H7 (cell line): ENCODE measurements at regions not wholly inside any gene's neighbourhood (a gene's known extent, or its start where the extent isn't known, plus 50 kb on each side); places are given as distances from the start of the nearest gene placed in this dataset.

Experiments used
- DNase-seq: peaks from one replicate; pipeline ENCODE4 v3.0.0; 2012
- H3K27me3 ChIP-seq: 2 replicates; pipeline ENCODE4 v1.6.0; 2011; ENCODE audit warnings: mild to moderate bottlenecking, low read length; ENCODE audit not compliant: control insufficient read depth, insufficient read depth
- H3K36me3 ChIP-seq: replicated peaks from 2 replicates; pipeline ENCODE4 v1.5.1; 2011; ENCODE audit warnings: low read length; ENCODE audit not compliant: control insufficient read depth, insufficient read depth
- H3K4me3 ChIP-seq: 2 replicates; pipeline ENCODE4 v1.5.1; 2011; ENCODE audit warnings: low read depth, mild to moderate bottlenecking, control low read depth, low read length, moderate library complexity; ENCODE audit not compliant: insufficient read depth

DNA sequence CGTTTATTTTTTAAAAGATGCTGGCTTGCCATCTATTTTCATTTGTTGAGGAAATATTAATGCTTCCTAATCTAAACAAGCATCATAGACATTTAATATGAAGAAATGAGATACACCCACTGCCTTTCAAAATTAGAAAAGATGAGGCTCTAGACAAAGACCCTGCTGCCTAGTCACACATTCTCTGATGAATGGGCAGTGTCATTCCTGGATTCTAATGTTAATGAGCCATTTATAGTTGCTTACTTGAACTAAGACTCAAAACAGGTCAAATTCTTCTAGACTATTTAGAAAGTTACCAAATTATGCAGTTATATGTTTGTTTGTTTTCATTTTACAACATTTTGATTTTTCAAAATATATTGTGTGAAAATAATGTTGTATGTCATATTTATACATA, 237.6 kb downstream of the CDH7 start:
- no peak for DNase-seq
- Histone ChIP-seq H3K27me3 (no peaks in the 10 kb centered on the region), H3K4me3 (no peak overlapping the region), H3K36me3 (no peaks in the 10 kb centered on the region)

DNA sequence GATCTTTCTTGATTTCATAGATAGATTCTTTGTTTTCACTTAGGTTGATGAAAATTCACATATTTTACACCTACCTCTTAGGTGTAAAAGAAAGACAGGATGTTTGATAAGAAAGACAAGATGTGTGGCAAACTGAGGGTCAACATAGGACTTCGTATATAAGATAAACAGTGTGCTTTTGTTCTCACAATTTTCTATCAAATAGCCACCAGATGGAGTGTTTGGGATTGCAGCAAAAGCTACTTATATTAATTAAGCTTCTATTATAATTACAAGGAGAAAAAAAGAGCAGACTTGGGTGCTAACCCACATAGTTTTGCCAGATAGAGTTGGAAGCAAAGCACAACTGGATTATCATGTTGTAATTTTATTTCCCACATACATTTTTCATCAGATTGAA, 232.9 kb downstream of the CDH7 start:
- no peak for DNase-seq

DNA sequence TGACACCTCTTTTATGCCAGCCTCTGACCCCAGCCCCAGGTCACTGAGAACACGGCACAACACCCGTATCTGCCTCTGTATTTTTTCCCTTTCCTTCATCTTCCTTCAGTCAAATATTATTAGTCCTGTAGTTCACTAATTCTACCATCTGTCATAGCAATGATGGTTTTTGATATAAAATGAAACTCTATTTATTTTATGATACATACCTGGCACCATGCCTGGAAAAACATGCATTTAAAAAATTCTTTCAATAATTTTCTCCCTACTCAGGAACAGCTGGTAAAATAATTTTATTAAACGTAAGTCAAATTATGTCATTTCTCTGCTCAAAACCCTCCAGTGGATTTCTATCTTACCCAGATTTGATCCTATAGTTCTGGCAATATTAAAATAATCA, 224.7 kb downstream of the CDH7 start:
- no peak for DNase-seq
- no peak overlapping the region for H3K4me3 ChIP-seq
- no peaks in the 10 kb centered on the region for H3K36me3 ChIP-seq
- no peaks in the 10 kb centered on the region for H3K27me3 ChIP-seq

More for the DNA sequence above, 232.9 kb downstream of the CDH7 start:
- Histone ChIP-seq H3K27me3 (no peaks in the 10 kb centered on the region), H3K4me3 (no peak overlapping the region), H3K36me3 (no peaks in the 10 kb centered on the region)

DNA sequence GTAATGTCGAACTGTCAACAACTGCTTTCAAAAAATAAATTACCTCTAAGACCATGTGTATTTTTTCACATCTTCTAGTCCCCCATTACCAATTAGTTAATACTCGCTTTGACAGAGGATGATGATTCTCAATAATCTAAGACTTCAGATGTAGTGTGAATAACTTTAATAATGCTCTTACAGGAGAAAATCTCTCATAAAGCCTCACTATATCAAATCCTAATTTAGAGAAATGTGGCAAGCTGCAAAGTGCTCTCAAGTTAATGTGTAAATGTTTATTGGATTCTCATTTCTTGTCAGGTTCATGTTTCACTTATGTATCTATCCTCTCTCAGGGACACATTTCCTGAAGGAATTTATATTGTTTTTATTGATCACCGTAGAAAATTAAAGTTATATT, 223.9 kb downstream of the CDH7 start:
- Histone ChIP-seq H3K27me3 (no peaks in the 10 kb centered on the region), H3K36me3 (no peaks in the 10 kb centered on the region), H3K4me3 (no peak overlapping the region)
- no peak for DNase-seq

DNA sequence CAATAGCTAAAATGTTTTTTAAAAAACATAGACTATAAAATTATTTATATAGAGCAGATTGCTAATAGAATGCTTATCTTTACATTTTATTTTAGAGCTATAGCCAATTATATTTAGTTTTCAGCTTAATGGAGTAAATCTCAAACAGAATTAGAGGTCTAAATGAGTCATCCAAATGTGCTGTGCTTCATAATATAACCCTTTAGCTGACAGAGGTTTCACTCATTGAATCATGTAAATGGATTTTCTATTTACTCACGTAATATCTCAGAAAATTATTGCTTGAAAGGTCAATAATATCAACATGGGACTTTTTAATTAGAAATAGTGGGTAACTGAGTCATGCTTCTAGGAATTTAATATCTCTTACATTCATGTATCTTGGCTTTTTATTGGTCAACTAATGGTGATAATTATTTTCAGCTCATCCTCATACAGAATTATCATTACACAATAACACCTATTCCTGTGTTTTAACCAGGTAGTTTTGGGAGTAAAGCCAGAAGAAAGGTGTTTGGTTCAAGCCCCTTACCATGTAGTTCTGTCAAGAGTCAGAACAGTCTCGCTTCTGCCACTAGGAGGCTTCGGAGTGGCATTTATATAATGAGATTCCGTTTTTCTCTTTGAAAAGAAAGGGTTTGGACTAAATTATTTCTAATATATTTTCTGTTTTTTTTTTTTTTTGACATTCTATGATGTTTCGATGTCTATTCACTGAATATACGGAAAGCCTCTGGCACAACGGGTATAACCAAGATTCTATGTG, 217.6 kb downstream of the CDH7 start:
- no peaks in the 10 kb centered on the region for H3K36me3 ChIP-seq
- H3K27me3 ChIP-seq: no peaks in the 10 kb centered on the region
- DNase-seq: no peak
- H3K4me3 ChIP-seq: no peak overlapping the region

DNA sequence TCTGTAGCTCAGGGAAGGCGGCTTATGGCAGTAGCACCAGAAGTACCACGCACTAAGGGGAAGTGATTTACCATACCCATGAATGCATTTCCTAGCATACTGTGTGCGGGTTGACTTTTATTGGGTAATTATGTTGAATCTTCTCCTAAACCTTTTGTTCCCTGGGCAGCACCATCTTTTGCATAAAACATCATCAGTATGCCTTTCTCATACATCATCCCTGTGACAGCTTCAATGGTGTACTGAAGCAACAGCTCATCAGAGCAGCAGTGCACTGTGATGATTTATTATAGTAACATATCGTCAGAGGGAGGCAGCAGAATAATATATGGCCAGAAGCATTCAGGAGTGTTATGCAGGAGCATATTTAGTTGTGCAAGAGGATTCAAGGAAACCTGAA, 204.9 kb downstream of the CDH7 start:
- Histone ChIP-seq H3K4me3 (no peak overlapping the region), H3K36me3 (no peaks in the 10 kb centered on the region), H3K27me3 (no peaks in the 10 kb centered on the region; the same call in 1 of the 2 replicates)
- no peak for DNase-seq

DNA sequence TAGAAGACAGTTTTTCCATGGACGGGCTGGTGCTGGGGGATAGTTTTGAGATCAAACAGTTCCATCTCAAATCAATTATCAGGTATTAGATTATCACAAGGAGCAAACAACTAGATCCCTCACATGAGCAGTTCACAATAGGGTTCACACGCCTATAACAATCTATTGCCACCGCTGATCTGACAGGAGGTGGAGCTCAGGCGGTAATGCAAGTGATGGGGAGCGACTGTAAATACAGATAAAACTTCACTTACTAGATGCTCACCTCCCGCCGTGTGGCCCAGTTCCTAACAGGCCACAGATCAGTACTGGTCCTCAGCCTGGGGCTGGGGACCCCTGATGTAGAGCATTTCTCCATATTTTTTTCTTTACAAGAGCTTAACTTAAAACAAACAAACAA, 203.6 kb downstream of the CDH7 start:
- no peak for DNase-seq
- H3K36me3 ChIP-seq: no peaks in the 10 kb centered on the region
- no peak overlapping the region for H3K4me3 ChIP-seq
- H3K27me3 ChIP-seq: no peaks in the 10 kb centered on the region; the same call in 1 of the 2 replicates

DNA sequence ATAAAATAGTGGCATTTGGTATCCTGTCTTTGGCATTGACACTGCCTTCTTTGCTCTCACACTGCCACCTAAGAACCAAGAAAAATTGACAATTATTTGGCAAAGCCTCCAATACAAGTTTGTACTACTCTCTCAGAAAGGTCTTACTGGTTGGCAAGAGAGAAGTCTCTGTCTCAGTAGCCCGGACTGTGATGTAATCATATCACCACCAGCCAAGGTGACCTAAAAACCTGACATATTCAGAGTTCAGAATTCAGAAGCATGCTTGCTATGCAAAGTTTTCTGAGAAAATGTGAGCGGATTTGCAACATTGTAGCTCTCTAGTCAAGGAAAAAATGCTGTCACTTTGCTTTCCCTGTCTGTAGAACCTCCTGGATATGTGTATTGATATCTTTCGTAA, 196.0 kb downstream of the CDH7 start:
- Histone ChIP-seq H3K4me3 (no peak overlapping the region), H3K27me3 (no peaks in the 10 kb centered on the region), H3K36me3 (no peaks in the 10 kb centered on the region)
- no peak for DNase-seq

DNA sequence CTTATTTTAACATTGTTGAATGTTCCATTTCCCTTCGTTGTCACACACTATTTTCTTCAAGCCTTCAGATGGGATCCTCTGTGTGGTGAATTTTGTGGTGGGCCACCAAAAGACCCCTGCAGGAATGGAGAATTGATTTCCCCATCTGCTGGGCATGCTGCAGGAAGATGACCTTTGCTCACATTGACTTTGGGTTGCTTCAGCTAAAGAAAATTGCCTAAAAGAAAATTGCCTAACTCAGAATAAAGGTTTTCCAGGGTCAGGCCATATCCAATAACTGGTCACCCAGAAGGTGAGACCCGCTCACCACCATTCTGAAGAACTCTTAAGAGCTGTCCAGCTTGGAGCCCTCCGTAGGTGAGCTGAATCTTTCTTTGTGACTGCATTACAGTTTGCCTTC, 192.5 kb downstream of the CDH7 start:
- no peaks in the 10 kb centered on the region for H3K36me3 ChIP-seq
- H3K4me3 ChIP-seq: no peak overlapping the region
- DNase-seq: no peak
- no peaks in the 10 kb centered on the region for H3K27me3 ChIP-seq

DNA sequence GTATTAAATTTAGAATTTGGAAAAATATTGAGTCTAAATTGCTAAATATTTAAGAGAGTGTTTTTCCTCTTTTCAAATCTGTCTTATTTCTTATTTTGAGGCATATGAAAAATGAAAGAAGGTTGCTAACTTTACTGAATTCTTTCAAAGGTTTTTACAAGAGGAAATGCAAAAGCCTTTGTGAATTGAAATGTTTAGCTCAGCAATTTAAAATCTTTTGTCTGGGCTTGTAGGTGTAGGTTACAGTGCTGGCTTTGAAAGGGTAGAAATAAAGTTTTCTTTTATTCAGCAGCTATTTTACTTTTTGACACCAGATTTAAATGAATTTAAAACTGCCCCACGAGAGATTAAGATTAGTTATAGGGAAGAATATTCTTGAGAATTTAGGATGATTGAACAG, 192.0 kb downstream of the CDH7 start:
- DNase-seq: no peak
- H3K4me3 ChIP-seq: no peak overlapping the region
- no peaks in the 10 kb centered on the region for H3K36me3 ChIP-seq
- H3K27me3 ChIP-seq: no peaks in the 10 kb centered on the region

DNA sequence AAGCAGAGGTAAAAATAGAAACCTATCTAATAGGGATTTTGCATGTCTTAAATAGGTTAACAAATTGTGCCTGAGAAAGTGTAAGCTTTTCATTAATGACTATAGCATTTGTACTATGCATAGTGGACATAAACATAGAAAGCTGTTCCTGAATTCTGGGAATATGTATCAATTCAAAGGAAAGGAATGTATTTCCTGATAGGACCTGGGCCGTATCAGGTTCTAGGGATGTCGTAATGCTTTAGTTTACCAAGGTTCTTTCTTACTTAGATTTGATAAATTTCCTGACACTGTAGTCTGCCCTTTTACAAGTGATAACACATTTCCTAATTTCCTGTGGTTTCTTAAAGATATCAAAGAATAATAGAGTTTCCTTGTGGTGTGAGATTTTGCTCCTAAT, 191.3 kb downstream of the CDH7 start:
- Histone ChIP-seq H3K27me3 (no peaks in the 10 kb centered on the region), H3K36me3 (no peaks in the 10 kb centered on the region), H3K4me3 (no peak overlapping the region)
- no peak for DNase-seq

DNA sequence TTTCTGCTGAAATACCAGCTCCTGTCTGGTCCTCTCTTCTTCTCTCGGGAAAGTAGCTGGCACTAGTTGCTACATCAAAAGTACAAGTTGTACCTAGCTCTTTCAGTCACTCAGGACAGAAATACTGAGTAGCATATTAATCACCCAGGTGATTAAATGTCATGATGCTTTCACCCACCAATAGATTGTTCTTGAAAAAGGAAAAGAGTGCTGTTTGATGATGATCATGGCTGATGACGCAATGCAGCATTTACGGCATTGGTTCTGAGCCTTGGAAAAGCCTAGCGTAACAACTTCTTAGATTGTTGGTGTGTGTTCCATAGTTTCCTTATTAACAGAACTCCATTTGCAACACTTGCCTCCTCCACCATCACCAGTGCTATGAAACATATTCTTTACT, 190.7 kb downstream of the CDH7 start:
- no peak for DNase-seq

More for the DNA sequence above, 190.7 kb downstream of the CDH7 start:
- Histone ChIP-seq H3K36me3 (no peaks in the 10 kb centered on the region), H3K4me3 (no peak overlapping the region), H3K27me3 (no peaks in the 10 kb centered on the region)
